Duodenal mucosa (tissue), 2 donors: ENCODE measurements at regions not wholly inside any gene's neighbourhood (a gene's known extent, or its start where the extent isn't known, plus 50 kb on each side); places are given as distances from the start of the nearest gene placed in this dataset.
"Not testable (repeated sequence)": the region's sequence is repeated elsewhere in the genome, so short reads cannot be mapped to it uniquely, and the experiment has no call there.

Experiments
- H3K27ac ChIP-seq: one replicate; pipeline ENCODE4 v1.7.0; 2013; ENCODE audit warnings: low read depth, low read length
- H3K27me3 ChIP-seq, 2 donors: one replicate each; pipeline ENCODE4 v1.7.0; 2013; ENCODE audit warnings: low read length in 2 of 2, control low read depth in 1 of 2; ENCODE audit not compliant: insufficient read depth in 2 of 2, control insufficient read depth in 1 of 2
- H3K36me3 ChIP-seq, 2 donors: one replicate each; pipeline ENCODE4 v1.7.0; 2013; ENCODE audit warnings: low read length in 2 of 2, control low read depth in 1 of 2; ENCODE audit not compliant: insufficient read depth in 2 of 2, control insufficient read depth in 1 of 2
- H3K4me1 ChIP-seq, 2 donors: one replicate each; pipeline ENCODE4 v1.7.0; 2013; ENCODE audit warnings: low read length in 2 of 2, control low read depth in 1 of 2; ENCODE audit not compliant: insufficient read depth in 2 of 2, control insufficient read depth in 1 of 2
- H3K4me3 ChIP-seq, 2 donors: one replicate each; pipeline ENCODE4 v1.7.0; 2013; ENCODE audit warnings: low read length in 2 of 2, low read depth in 1 of 2
- H3K9ac ChIP-seq, 2 donors: one replicate each; pipeline ENCODE4 v1.7.0; 2013; ENCODE audit warnings: low read length in 2 of 2, low read depth in 1 of 2
- H3K9me3 ChIP-seq, 2 donors: one replicate each; pipeline ENCODE4 v1.7.0; 2013; ENCODE audit warnings: low read length in 2 of 2, control low read depth in 1 of 2; ENCODE audit not compliant: control insufficient read depth in 1 of 2

DNA sequence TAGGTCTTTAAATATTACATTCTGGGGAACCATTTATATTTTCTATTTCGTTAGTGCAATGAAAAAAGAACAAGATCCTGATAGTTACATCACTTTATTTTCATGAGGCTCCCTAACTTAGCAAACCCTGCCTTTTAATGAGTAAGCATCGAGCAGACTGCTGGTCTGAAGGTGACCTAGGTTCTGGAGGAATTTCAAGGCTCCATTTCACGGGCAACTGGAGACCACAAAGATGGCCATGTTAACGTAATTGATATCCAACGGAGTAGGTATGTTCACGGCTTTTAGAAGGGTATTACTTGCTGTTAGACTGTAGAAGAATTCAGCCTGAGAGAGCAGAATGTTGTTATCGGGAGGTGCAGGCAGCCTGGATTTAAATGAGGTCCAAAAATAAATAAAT is 1597.6 kb downstream of the EFNB2 start:
- Histone ChIP-seq H3K36me3 (no peaks in the 10 kb centered on the region), H3K9me3 (no peaks in the 10 kb centered on the region), H3K4me1 (no peaks in the 10 kb centered on the region), H3K4me3 (no peak overlapping the region), H3K9ac (no peak overlapping the region), H3K27ac (no peak overlapping the region), H3K27me3 (no peaks in the 10 kb centered on the region)

DNA sequence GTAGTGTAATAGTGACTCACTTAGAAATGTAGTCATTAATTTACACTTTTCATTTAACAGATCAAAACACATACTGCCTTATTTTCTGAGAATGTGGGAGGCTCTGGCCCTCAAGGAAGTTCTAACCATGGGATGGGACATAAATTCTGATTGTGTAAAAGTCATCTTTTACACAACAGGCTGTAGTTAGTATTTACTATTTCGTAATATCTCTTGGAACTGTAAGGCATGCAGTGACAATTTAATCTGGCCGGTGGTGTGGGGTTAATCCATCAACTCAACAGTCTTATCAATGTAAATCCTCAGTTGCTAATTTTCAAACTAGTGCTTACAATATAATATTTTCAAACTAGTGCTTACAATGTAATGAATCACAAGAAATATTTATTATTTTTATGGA is 1599.2 kb downstream of the EFNB2 start:
- Histone ChIP-seq H3K27me3 (no peaks in the 10 kb centered on the region), H3K36me3 (no peaks in the 10 kb centered on the region), H3K4me1 (no peaks in the 10 kb centered on the region), H3K9me3 (no peaks in the 10 kb centered on the region), H3K27ac (no peak overlapping the region), H3K4me3 (no peak overlapping the region), H3K9ac (no peak overlapping the region)

DNA sequence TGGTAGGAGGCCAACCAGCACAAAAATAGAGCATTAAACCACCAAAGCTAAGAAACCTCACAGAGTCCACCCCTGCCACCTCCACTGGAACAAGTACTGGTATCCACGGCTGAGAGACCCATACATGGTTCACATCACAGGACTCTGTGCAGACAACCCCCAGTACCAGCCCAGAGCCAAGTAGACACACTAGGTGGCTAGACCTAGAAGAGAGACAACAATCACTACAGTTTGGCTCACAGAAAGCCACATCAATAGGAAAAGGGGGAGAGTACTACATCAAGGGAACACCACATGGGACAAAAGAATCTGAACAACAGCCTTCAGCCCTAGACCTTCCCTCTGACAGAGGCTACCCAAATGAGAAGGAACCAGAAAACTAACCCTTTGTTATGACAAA is 1614.9 kb downstream of the EFNB2 start:
- not testable (repeated sequence) for H3K4me1 ChIP-seq, H3K27ac ChIP-seq, H3K4me3 ChIP-seq, H3K27me3 ChIP-seq, H3K9me3 ChIP-seq, H3K9ac ChIP-seq, H3K36me3 ChIP-seq

DNA sequence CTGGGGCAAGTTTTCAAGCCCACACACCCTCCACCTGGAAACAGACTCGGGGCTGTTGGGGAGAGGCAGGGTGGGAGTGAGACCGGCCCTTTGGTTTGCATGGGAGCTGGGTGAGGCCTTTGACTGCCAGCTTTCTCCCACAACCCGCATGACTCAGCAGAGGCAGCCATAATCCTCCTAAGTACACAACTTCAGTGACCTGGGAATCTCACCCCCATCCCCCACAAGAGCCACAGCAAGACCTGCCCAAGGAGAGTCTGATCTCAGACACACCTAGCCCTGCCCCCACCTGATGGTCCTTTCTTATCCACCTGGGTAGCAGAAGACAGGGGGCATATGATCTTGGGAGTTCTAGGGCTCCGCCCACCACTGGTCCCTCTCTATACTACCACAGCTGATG is 1615.4 kb downstream of the EFNB2 start:
- Histone ChIP-seq H3K9me3 (peaks cover 0 to 2% of the 10 kb centered on the region in 2 donors), H3K27me3 (no peaks in the 10 kb centered on the region), H3K36me3 (no peaks in the 10 kb centered on the region), H3K9ac (no peak overlapping the region), H3K4me1 (no peaks in the 10 kb centered on the region), H3K27ac (no peak overlapping the region), H3K4me3 (no peak overlapping the region)

DNA sequence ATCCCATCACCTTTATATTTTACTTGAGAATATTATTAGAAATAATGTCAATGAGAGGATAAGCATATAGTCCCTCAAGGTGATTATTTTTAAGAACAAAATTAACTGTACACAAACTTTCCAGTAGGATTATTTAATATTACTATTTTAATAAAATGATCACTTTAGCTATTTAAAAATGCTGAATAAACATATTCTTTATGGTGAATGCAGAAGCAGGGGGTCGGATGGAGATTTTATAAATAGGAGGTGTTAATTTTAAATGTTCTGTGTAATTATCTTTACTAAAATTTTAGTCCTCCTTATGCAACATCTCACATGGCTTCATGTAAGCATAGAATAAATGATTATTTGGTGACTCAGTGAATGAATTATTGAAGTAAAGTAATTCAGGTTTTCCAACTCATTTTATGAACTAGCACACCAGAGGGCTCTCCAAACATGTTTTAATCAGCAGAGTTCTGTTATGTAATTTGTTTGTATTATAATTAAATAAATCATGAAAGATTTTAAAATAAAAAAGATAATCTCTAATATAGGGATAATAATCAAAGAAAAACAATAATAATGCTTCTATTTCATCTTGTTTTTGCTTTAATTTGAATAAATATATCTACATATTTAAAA is 1635.2 kb downstream of the EFNB2 start:
- Histone ChIP-seq H3K27me3 (no peaks in the 10 kb centered on the region), H3K9me3 (no peaks in the 10 kb centered on the region), H3K4me3 (no peak overlapping the region), H3K4me1 (no peaks in the 10 kb centered on the region), H3K9ac (no peak overlapping the region), H3K36me3 (no peaks in the 10 kb centered on the region), H3K27ac (no peak overlapping the region)

DNA sequence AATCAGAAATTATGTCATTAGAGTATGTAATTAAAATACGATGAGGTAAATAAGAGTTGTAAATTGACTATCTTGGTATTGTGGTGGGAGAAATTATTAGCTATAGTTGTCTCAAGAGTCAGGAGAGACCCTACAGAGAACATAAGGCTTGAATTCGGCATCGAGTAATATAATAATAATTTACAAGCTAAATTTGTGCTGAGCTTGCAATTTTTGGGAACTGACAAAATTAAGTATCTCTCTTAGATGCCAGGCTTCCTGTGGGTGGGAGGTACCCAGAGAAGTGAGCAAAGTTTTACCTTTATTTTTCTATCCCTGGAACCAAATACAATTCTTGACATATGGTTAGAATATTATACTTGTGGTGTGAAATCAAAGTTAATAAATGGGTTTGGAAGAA is 1637.0 kb downstream of the EFNB2 start:
- no peaks in the 10 kb centered on the region for H3K9me3 ChIP-seq
- H3K27ac ChIP-seq = no peak overlapping the region
- no peak overlapping the region for H3K4me3 ChIP-seq
- H3K36me3 ChIP-seq = no peaks in the 10 kb centered on the region
- H3K9ac ChIP-seq = no peak overlapping the region
- no peaks in the 10 kb centered on the region for H3K27me3 ChIP-seq
- no peaks in the 10 kb centered on the region for H3K4me1 ChIP-seq

DNA sequence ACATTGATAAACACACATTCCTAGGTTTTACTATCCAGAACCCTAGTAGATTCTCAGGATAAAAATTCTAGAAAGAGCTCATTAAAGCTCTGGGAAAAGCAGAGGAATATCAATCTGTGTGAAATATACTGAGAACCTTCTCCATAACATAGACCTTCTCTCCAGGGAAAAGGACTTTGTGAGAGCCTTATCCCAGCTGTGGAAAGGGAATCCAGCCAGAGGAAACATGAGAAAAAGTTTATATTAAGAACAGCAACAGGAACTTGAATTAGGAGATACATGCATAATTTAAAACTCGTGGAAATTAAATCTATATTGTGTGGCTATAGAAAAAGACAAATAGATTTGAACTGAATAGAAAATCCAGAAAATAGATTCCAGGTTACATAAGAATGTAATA is 1639.9 kb downstream of the EFNB2 start:
- Histone ChIP-seq H3K4me1 (no peaks in the 10 kb centered on the region), H3K27ac (no peak overlapping the region), H3K9me3 (no peaks in the 10 kb centered on the region), H3K27me3 (no peaks in the 10 kb centered on the region), H3K4me3 (no peak overlapping the region), H3K9ac (no peak overlapping the region), H3K36me3 (no peaks in the 10 kb centered on the region)

DNA sequence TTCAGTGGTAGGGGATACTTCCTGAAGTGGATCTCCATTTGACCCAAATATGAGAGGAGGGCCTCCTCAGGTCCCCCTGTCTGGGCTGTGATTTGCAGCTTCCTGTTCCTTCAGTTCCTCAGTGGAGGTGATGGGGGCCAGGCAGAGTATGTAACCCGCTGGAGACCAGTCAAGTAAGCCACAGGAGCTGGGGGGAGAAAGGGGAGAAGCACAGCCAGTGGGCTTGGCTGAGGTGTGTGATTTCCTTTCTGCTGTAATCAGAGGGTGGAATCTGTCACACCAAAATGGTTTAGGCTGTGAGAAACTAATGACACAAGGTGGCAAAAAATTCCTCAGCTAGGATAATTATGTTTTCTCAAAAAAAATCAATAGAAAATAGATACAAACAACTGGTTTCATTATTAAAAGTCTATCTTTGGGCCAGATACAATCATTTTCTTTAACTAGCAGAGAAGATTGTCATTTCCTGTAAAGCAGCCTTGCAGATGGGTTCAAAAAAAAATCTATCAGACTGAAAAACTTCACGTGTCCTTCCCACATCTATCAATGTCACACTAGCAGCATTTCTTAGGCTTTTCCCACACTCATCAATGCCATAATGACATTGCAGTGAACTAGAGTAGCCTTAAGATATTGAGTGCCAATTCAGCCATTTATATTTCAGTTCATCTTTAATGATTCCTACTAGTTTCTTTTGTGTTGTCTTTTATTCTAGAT is 1660.3 kb downstream of the EFNB2 start:
- Histone ChIP-seq H3K36me3 (no peaks in the 10 kb centered on the region), H3K27me3 (no peaks in the 10 kb centered on the region), H3K4me1 (no peaks in the 10 kb centered on the region), H3K27ac (no peak overlapping the region), H3K9me3 (no peaks in the 10 kb centered on the region), H3K4me3 (no peak overlapping the region), H3K9ac (no peak overlapping the region)

DNA sequence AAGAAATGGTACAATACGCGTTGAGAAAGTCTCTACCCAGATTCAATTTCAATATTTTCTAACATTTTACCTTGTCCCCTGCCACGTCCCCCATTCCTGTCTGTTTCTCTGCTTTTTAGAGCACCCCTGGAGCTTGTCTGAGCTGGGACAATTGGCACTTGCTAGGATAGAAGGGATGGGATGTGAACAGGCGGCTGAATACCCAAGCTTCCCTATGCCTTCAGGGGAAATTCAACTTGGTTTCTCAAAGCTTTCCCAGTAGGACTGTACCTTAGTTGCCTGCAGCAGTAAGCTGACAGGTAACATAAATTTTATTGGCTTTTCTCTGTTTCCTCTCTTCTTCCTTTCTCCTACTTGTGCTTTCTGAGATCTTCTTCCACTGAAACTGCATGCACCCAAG is 1663.3 kb downstream of the EFNB2 start:
- Histone ChIP-seq H3K27me3 (no peaks in the 10 kb centered on the region), H3K27ac (no peak overlapping the region), H3K9ac (no peak overlapping the region), H3K4me3 (no peak overlapping the region), H3K36me3 (no peaks in the 10 kb centered on the region), H3K4me1 (no peaks in the 10 kb centered on the region), H3K9me3 (no peaks in the 10 kb centered on the region)

DNA sequence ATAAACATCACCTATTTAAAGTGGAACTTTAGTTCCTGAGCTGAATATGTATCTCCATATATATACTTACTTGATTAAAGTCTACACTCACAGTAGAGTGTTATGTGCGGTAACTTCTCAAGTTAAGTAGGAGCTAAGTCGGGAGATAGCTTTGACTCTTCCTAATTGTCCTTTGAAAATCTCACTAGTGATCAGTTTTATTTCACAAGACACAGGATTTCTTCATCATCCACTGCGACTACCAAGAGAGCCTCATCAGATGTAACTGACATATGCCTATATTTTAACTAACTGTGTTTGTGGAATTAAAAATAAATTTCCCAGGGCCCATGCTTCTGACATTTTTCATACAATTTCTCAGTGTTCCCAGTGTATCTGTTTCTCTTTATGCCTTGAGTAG is 1664.0 kb downstream of the EFNB2 start:
- Histone ChIP-seq H3K36me3 (no peaks in the 10 kb centered on the region), H3K9me3 (no peaks in the 10 kb centered on the region), H3K27me3 (no peaks in the 10 kb centered on the region), H3K4me3 (no peak overlapping the region), H3K9ac (no peak overlapping the region), H3K4me1 (no peaks in the 10 kb centered on the region), H3K27ac (no peak overlapping the region)
